ENCODE measurements at regions not wholly inside any gene's neighbourhood (a gene's known extent, or its start where the extent isn't known, plus 50 kb on each side); places are given as distances from the start of the nearest gene placed in this dataset.

- Histone ChIP-seq H2AK9ac (replicated peaks; ENCODE audit: low read depth, low read length, poor library complexity) (no peak overlapping the region), H4K8ac (ENCODE audit: low read depth in 2 of 2, low read length in 2 of 2) (no peak overlapping the region), H2BK15ac (ENCODE audit: low read depth, low read length) (no peak overlapping the region), H3K14ac (replicated peaks; ENCODE audit: low read depth, low read length) (no peak overlapping the region), H3K27me3 (ENCODE audit: control insufficient read depth, insufficient read depth, low read length) (no peaks in the 10 kb centered on the region), H3K27ac (ENCODE audit: insufficient read depth, low read length) (no peak overlapping the region), H4K91ac (ENCODE audit: insufficient read depth, low read depth, low read length) (no peak overlapping the region), H4K5ac (ENCODE audit: low read depth, low read length) (no peak overlapping the region), H3K9me1 (ENCODE audit: insufficient read depth, low read length) (no peaks in the 10 kb centered on the region), H3K4ac (ENCODE audit: low read depth, low read length) (no peak overlapping the region), H3K4me3 (ENCODE audit: insufficient read depth, low read depth, low read length) (no peak overlapping the region), H3K9me3 (ENCODE audit: control insufficient read depth, insufficient read depth, low read length) (no peaks in the 10 kb centered on the region), H4K20me1 (ENCODE audit: insufficient read depth, low read length) (no peaks in the 10 kb centered on the region), H3K4me2 (ENCODE audit: low read depth, low read length) (no peak overlapping the region), H3K4me1 (ENCODE audit: control insufficient read depth, insufficient read depth, low read length) (no peaks in the 10 kb centered on the region), H3K23ac (ENCODE audit: low read depth, low read length) (no peak overlapping the region), H2BK20ac (ENCODE audit: low read depth, low read length) (no peak overlapping the region), H3K79me1 (ENCODE audit: low read depth in 1 of 2, low read length in 2 of 2) (no peaks in the 10 kb centered on the region), H2AK5ac (ENCODE audit: low read depth, low read length) (no peak overlapping the region), H2BK120ac (ENCODE audit: low read depth, low read length) (no peak overlapping the region), H2BK5ac (ENCODE audit: low read depth, low read length, poor library complexity, severe bottlenecking) (no peak overlapping the region), H3K36me3 (ENCODE audit: control insufficient read depth, insufficient read depth, low read length) (no peaks in the 10 kb centered on the region), H3K18ac (ENCODE audit: low read depth, low read length) (no peak overlapping the region), H3K9ac (ENCODE audit: low read depth, low read length) (no peak overlapping the region), H2AFZ (replicated peaks; ENCODE audit: low read length, poor library complexity) (no peak overlapping the region), H3K56ac (ENCODE audit: extremely low read depth, insufficient read depth, low read length) (no peak overlapping the region)
- ATAC-seq (ENCODE audit: low read depth) = no peak
- intact Hi-C loops (cut with micrococcal nuclease) = no loop called here
- 40% methylated on average over 1 of the region's 5 CpGs; no CpG with 5 or more reads in 1 of the 2 experiments for WGBS, 2 experiments (ENCODE audit: extremely low coverage in 2 of 2, insufficient read length in 1 of 2)
- in situ Hi-C loops (cut with MboI; ENCODE audit: low sequenced_read_pairs) = no loop called here
- ChIA-PET POLR2A (ENCODE audit: unreplicated experiment) (no interaction called here), CTCF (no interaction called here)
- DNase-seq = no peak
- no TSS peak for BruUV-seq (replicated peaks)
- dilution Hi-C loops (cut with HindIII; ENCODE audit: low sequenced_read_pairs, unreplicated experiment) = no loop called here
- no peak for TF ChIP-seq RFX5 (IDR thresholded peaks at IDR 0.05; ENCODE audit: low read depth, low read length)
- no peak for TF ChIP-seq FOS (IDR thresholded peaks at IDR 0.05; ENCODE audit: low read depth, low read length)
- TF ChIP-seq RAD21 (IDR thresholded peaks at IDR 0.05; ENCODE audit: low read length) = no peak
- TF ChIP-seq SMC3 (IDR thresholded peaks at IDR 0.05; ENCODE audit: low read depth, low read length) = no peak
- TF ChIP-seq POLR2A (IDR thresholded peaks at IDR 0.05; ENCODE audit: low read depth, low read length) = no peak
- no peak for TF ChIP-seq MXI1 (IDR thresholded peaks at IDR 0.05; ENCODE audit: borderline replicate concordance, low read depth, low read length)
- TF ChIP-seq CEBPB (IDR thresholded peaks at IDR 0.05; ENCODE audit: low read depth, low read length) = no peak
- no peak for TF ChIP-seq NFE2L2 (IDR thresholded peaks at IDR 0.05; ENCODE audit: low read depth, low read length)
- no peak for TF ChIP-seq RCOR1 (IDR thresholded peaks at IDR 0.05; ENCODE audit: insufficient replicate concordance, low read length)
- no peak for TF ChIP-seq MAFK (IDR thresholded peaks at IDR 0.05; ENCODE audit: low read depth, low read length)
- no peak for TF ChIP-seq USF2 (IDR thresholded peaks at IDR 0.05; ENCODE audit: low read depth, low read length)
- no peak for TF ChIP-seq ELK1 (IDR thresholded peaks at IDR 0.05; ENCODE audit: borderline replicate concordance, low read depth, low read length)
Measured at GRCh38 chr11:81135570-81135969, 1598.1 kb downstream of the FAM181B start.
